Mesendoderm (in vitro differentiated cells): ENCODE measurements at regions not wholly inside any gene's neighbourhood (a gene's known extent, or its start where the extent isn't known, plus 50 kb on each side); places are given as distances from the start of the nearest gene placed in this dataset.

ENCODE experiments used
- DNase-seq: peaks from one replicate; pipeline ENCODE4 v3.0.0; 2013
- H2AK5ac ChIP-seq: 2 replicates; pipeline ENCODE4 v1.6.1; 2013; ENCODE audit warnings: low read length, inconsistent platforms
- H2BK120ac ChIP-seq: 2 replicates; pipeline ENCODE4 v1.6.1; 2013; ENCODE audit warnings: low read depth, mild to moderate bottlenecking, low read length, moderate library complexity, mixed read lengths
- H2BK15ac ChIP-seq: replicated peaks from 2 replicates; pipeline ENCODE4 v1.6.1; 2013; ENCODE audit warnings: low read depth, mild to moderate bottlenecking, moderate library complexity
- H2BK5ac ChIP-seq: 2 replicates; pipeline ENCODE4 v1.6.1; 2013; ENCODE audit warnings: low read length, inconsistent platforms
- H3K18ac ChIP-seq: 2 replicates; pipeline ENCODE4 v1.6.1; 2013; ENCODE audit warnings: mild to moderate bottlenecking, low read length, mixed read lengths
- H3K23ac ChIP-seq: one replicate; pipeline ENCODE4 v1.6.1; 2013; ENCODE audit warnings: low read length
- H3K27ac ChIP-seq: 2 replicates; pipeline ENCODE4 v1.5.1; 2013; ENCODE audit warnings: low read depth, mild to moderate bottlenecking, inconsistent platforms, low read length, moderate library complexity
- H3K27me3 ChIP-seq: 2 replicates; pipeline ENCODE4 v1.6.1; 2013; ENCODE audit warnings: low read length, control low read depth, mild to moderate bottlenecking, inconsistent platforms; ENCODE audit not compliant: insufficient read depth, poor library complexity
- H3K36me3 ChIP-seq: 2 replicates; pipeline ENCODE4 v1.6.1; 2013; ENCODE audit warnings: low read length, inconsistent platforms; ENCODE audit not compliant: control insufficient read depth, insufficient read depth
- H3K4ac ChIP-seq: one replicate; pipeline ENCODE4 v1.6.1; 2013; ENCODE audit warnings: low read depth, mild to moderate bottlenecking, low read length, moderate library complexity
- H3K4me1 ChIP-seq: 2 replicates; pipeline ENCODE4 v1.6.1; 2013; ENCODE audit warnings: low read depth, low read length, inconsistent platforms; ENCODE audit not compliant: control insufficient read depth
- H3K4me2 ChIP-seq: 2 replicates; pipeline ENCODE4 v1.6.1; 2013; ENCODE audit warnings: low read length
- H3K4me3 ChIP-seq: 2 replicates; pipeline ENCODE4 v1.5.1; 2013; ENCODE audit warnings: mild to moderate bottlenecking, low read length
- H3K56ac ChIP-seq: one replicate; pipeline ENCODE4 v1.6.1; 2013; ENCODE audit warnings: low read length
- H3K79me1 ChIP-seq: 2 replicates; pipeline ENCODE4 v1.6.1; 2013; ENCODE audit warnings: low read length, inconsistent platforms
- H3K79me2 ChIP-seq: 2 replicates; pipeline ENCODE4 v1.6.1; 2013; ENCODE audit warnings: mild to moderate bottlenecking, low read length; ENCODE audit not compliant: control insufficient read depth, insufficient read depth
- H3K9ac ChIP-seq: 2 replicates; pipeline ENCODE4 v1.6.1; 2013; ENCODE audit warnings: low read length, inconsistent platforms
- H4K5ac ChIP-seq: one replicate; pipeline ENCODE4 v1.6.1; 2013; ENCODE audit warnings: low read length
- H4K8ac ChIP-seq: one replicate; pipeline ENCODE4 v1.6.1; 2013; ENCODE audit warnings: low read depth, mild to moderate bottlenecking, control low read depth, low read length, moderate library complexity
- WGBS: extraction: QIAGEN DNeasy Blood & Tissue Kit; methylation state at CpG from one replicate; pipeline ENCODE4 v1.1.7; 2013; ENCODE audit warnings: low lambda C conversion rate, missing lambda C conversion rate; ENCODE audit not compliant: insufficient coverage; ENCODE audit errors: extremely low coverage; 5-methylcytosine and 5-hydroxymethylcytosine counted together

DNA sequence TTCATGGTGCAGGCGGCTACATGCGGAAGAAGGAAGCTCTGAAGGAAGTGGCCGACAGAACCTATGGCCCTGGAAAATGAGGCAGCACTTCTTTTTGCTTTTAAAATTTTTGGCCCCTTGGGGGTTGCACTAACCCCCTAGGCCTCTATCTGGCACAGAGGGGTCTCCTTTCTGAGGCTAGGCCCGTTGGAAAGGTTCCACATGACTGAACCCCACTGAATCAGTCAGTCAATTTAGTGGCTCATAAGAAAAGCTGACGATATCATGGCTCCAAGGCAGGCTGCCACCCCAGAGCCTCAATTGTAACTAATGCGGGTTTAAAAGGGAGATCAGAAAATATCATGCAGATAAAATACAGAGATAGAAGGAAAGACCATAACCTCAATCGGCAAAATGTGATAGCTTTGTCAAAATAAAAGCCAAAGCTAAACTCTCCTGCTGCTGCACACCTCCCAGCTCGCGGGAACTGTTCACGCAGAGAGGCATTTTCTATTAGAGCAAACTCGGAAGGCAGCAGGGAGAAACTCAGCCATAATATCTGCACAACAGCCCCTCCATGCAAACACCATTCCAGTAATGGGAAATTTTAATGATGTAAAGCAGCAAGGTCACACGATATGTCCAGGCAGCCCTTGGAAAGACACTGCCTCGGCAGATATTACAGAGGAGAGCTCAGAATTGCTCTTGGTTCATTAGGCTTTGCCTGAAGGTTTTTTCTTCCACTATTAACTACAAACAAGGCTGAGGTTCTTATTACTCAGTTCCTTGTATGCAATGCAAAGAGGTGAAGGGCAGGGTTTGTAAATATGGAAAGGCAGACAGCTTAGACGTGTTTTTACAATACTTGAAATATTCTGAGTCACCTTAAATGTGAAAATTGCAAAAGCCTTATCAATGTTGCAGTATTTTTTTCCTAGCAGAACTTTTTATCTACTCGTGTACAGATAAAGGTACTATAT, 200.4 kb upstream of the PMFBP1 start:
- peaks cover 19% of the 10 kb centered on the region for H3K4me1 ChIP-seq
- no peaks in the 10 kb centered on the region for H3K36me3 ChIP-seq
- WGBS, result no CpG with 5 or more reads among the region's 15 CpGs
- no peaks in the 10 kb centered on the region for H3K27me3 ChIP-seq
- DNase-seq, result no peak
- peak overlapping the region; percentile 90 for H4K8ac ChIP-seq
- H3K4me3 ChIP-seq, result no peak overlapping the region
- peak overlapping the region; percentile 98 for H3K4ac ChIP-seq
- H3K79me2 ChIP-seq, result no peaks in the 10 kb centered on the region
- H3K56ac ChIP-seq, result peak overlapping the region; percentile 61
- peak overlapping the region; percentile 57 for H2BK15ac ChIP-seq
- H3K18ac ChIP-seq, result peak overlapping the region; percentile 94
- no peak overlapping the region for H3K9ac ChIP-seq
- peak overlapping the region; percentile 85 for H3K27ac ChIP-seq
- H2BK120ac ChIP-seq, result peak overlapping the region; percentile 98
- H2BK5ac ChIP-seq, result no peak overlapping the region
- no peak overlapping the region for H4K5ac ChIP-seq
- no peak overlapping the region for H3K23ac ChIP-seq
- no peak overlapping the region for H3K4me2 ChIP-seq
- no peak overlapping the region for H2AK5ac ChIP-seq
- H3K79me1 ChIP-seq, result no peaks in the 10 kb centered on the region

DNA sequence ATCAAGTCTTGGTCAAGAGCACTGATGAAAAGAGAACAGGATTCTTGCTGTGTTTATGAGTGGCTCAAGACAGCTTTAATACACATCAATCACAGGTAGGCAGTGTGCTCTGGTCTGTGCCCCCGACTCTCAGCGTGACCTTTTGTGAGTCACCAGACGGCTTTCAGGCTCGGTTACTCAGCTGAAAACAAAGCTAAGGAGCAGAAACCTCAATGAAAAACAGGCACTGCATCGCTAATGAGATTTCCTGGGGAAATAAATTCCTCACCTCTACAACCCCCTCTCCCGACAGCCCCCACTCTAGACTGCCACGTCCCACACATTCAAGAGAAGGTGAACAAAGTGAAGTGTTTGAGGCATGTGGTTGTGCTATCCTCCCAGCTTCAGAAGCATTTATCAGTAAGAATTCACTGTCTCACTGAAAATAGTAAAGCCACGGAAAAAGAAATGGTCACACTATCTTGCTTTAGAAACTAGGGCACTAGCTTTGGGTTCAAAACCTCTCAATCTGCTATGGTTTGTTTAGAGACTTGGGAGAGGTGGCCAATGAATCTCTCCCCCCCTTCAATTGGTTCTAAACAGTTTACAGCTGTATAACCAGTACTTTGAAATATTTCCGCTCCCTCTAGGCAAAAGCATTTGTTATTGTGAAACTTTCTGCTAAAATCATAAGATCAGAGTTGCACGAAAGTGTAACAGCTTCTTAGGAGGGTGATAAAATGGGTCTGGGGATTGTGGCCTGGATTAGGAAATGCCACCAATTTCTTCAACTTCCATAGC, 199.5 kb upstream of the PMFBP1 start:
- Histone ChIP-seq H3K23ac (no peak overlapping the region), H2AK5ac (no peak overlapping the region), H2BK5ac (peak overlapping the region; percentile 48), H3K4me3 (no peak overlapping the region), H3K18ac (peak overlapping the region; percentile 94), H2BK120ac (peak overlapping the region; percentile 98), H3K36me3 (no peaks in the 10 kb centered on the region), H3K9ac (no peak overlapping the region), H3K79me2 (no peaks in the 10 kb centered on the region), H4K8ac (no peak overlapping the region), H3K79me1 (no peaks in the 10 kb centered on the region), H3K56ac (peak overlapping the region; percentile 61), H2BK15ac (peak overlapping the region; percentile 67), H4K5ac (no peak overlapping the region), H3K27me3 (no peaks in the 10 kb centered on the region), H3K27ac (peak overlapping the region; percentile 85), H3K4ac (peak overlapping the region; percentile 98), H3K4me1 (peaks cover 19% of the 10 kb centered on the region), H3K4me2 (no peak overlapping the region)
- DNase-seq, result peak; percentile 95
- no CpG with 5 or more reads among the region's 10 CpGs for WGBS

DNA sequence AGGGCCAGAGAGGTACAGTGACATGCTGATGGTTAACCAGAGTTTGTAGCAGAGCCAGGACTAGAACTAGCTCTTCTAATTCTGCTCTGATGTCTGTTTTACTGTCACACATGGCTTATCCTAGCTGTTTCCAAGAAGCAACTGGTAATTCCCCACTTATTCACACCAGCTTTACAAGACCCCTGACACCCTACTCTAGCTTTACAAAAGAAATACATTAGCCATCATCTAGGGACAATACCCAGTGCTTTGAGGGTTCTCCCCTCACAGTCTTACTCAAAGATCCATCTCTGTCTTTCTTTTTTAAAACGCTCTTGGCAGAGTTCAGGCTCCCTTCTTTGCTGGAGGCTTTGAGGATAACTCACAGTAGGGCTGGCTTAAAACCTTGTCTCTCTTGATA, 197.3 kb upstream of the PMFBP1 start:
- Histone ChIP-seq H3K56ac (peak overlapping the region; percentile 22), H2BK15ac (peak overlapping the region; percentile 27), H3K27me3 (no peaks in the 10 kb centered on the region), H3K4ac (no peak overlapping the region), H3K4me3 (no peak overlapping the region), H3K4me2 (no peak overlapping the region), H3K4me1 (peaks cover 19% of the 10 kb centered on the region), H3K36me3 (no peaks in the 10 kb centered on the region), H4K8ac (no peak overlapping the region), H3K27ac (no peak overlapping the region), H2AK5ac (no peak overlapping the region), H2BK5ac (no peak overlapping the region), H3K9ac (no peak overlapping the region), H3K79me2 (no peaks in the 10 kb centered on the region), H2BK120ac (peak overlapping the region; percentile 79), H4K5ac (no peak overlapping the region), H3K18ac (peak overlapping the region; percentile 12), H3K23ac (no peak overlapping the region), H3K79me1 (no peaks in the 10 kb centered on the region)
- no CpG with 5 or more reads among the region's 1 CpG for WGBS
- no peak for DNase-seq

DNA sequence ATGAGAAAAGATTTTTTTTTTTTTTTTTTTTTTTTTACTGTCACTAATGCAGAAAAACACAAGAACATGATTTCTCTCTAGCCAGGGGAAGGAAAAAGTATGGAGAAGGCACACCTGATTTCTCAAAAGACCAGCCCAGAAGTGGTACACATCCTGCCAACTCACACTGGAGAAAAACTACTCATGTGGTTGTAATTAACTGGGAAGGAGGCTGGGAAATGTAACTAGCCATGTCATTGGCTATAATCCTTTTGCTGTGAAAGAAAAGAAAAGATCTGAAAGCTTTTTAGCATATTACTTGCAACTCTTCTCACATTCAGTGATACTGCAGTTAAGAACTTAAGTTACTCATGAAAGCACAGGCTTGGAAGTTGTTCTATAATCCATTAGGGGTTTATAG, 195.9 kb upstream of the PMFBP1 start:
- no peak overlapping the region for H2BK120ac ChIP-seq
- no peak overlapping the region for H2BK5ac ChIP-seq
- no peaks in the 10 kb centered on the region for H3K27me3 ChIP-seq
- no peak overlapping the region for H4K8ac ChIP-seq
- H3K56ac ChIP-seq, result no peak overlapping the region
- DNase-seq, result no peak
- no peak overlapping the region for H3K23ac ChIP-seq
- no peak overlapping the region for H3K4me2 ChIP-seq
- no peaks in the 10 kb centered on the region for H3K36me3 ChIP-seq
- H3K4ac ChIP-seq, result no peak overlapping the region
- H3K4me1 ChIP-seq, result peaks cover 13% of the 10 kb centered on the region
- no peak overlapping the region for H2AK5ac ChIP-seq
- no peaks in the 10 kb centered on the region for H3K79me1 ChIP-seq
- no peaks in the 10 kb centered on the region for H3K79me2 ChIP-seq
- no peak overlapping the region for H3K9ac ChIP-seq
- no peak overlapping the region for H2BK15ac ChIP-seq
- no peak overlapping the region for H3K4me3 ChIP-seq
- H3K27ac ChIP-seq, result no peak overlapping the region
- no peak overlapping the region for H3K18ac ChIP-seq
- no peak overlapping the region for H4K5ac ChIP-seq

DNA sequence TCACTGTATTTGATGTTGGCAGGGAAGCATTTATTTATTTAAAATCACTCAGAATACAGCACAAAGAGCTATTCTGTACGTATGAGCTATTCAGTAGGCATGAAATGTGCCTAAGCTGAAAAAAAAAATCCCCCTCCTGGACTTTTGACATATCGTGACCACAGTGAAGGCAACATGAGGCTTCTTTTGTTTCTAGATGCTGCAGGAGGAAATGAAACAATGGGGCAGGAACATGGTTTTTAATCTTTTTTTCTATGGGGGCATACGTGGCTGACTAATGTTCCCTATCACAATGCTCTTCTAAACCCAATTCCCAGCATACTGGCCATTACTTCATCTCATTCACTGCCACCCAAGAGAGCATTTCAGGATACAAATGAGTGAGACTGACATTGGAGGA, 191.0 kb upstream of the PMFBP1 start:
- Histone ChIP-seq H3K4me2 (no peak overlapping the region), H4K8ac (no peak overlapping the region), H3K9ac (no peak overlapping the region), H3K56ac (no peak overlapping the region), H4K5ac (no peak overlapping the region), H3K18ac (no peak overlapping the region), H3K79me2 (no peaks in the 10 kb centered on the region), H3K4ac (no peak overlapping the region), H2BK5ac (no peak overlapping the region), H3K23ac (no peak overlapping the region), H3K27ac (no peak overlapping the region), H3K4me1 (no peaks in the 10 kb centered on the region), H2BK15ac (no peak overlapping the region), H2BK120ac (no peak overlapping the region), H3K27me3 (no peaks in the 10 kb centered on the region), H3K36me3 (no peaks in the 10 kb centered on the region), H2AK5ac (no peak overlapping the region), H3K79me1 (no peaks in the 10 kb centered on the region), H3K4me3 (no peak overlapping the region)
- no CpG with 5 or more reads among the region's 3 CpGs for WGBS
- DNase-seq, result no peak
